ENCODE measurements at regions not wholly inside any gene's neighbourhood (a gene's known extent, or its start where the extent isn't known, plus 50 kb on each side); places are given as distances from the start of the nearest gene placed in this dataset.

DNA sequence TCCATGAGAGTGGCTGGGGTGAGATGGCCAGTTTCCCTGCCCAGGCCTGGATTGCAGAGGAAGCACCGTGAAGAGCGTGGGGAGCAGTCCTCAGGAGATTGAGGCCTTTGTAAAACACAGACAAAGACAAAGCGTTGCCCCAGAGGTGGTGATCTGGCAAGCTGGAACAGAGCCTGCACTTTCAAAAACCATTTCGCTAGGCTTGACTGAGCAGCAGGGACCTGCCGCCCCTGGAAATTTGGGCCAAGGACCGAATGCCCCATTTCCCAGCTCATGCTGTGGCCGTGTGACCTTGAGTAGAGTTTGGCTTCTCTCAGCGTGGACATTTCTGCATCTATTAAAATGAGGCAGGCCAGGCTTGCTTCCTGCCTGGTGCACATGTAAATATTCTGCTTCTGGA lies 381.4 kb downstream of the BCOR start:
- TF ChIP-seq POLR2A (IDR thresholded peaks at IDR 0.05; ENCODE audit: low read depth, low read length), result no peak
- no peak for TF ChIP-seq RAD21 (IDR thresholded peaks at IDR 0.05; ENCODE audit: low read length)
- TF ChIP-seq CTCF (conservative IDR thresholded peaks at IDR 0.05; ENCODE audit: low read depth, low read length), result no peak
- no peak for TF ChIP-seq MXI1 (IDR thresholded peaks at IDR 0.05; ENCODE audit: borderline replicate concordance, low read depth, low read length)
- TF ChIP-seq CEBPB (IDR thresholded peaks at IDR 0.05; ENCODE audit: low read depth, low read length), result no peak
- no peak for TF ChIP-seq USF2 (IDR thresholded peaks at IDR 0.05; ENCODE audit: low read depth, low read length)
- TF ChIP-seq RFX5 (IDR thresholded peaks at IDR 0.05; ENCODE audit: low read depth, low read length), result no peak
- no peak for TF ChIP-seq FOS (IDR thresholded peaks at IDR 0.05; ENCODE audit: low read depth, low read length)
- TF ChIP-seq MAFK (IDR thresholded peaks at IDR 0.05; ENCODE audit: low read depth, low read length), result no peak
- TF ChIP-seq BHLHE40 (IDR thresholded peaks at IDR 0.05; ENCODE audit: low read depth, low read length), result no peak
- TF ChIP-seq RCOR1 (IDR thresholded peaks at IDR 0.05; ENCODE audit: insufficient replicate concordance, low read length), result no peak
- no peak for TF ChIP-seq SMC3 (IDR thresholded peaks at IDR 0.05; ENCODE audit: low read depth, low read length)
- TF ChIP-seq NFE2L2 (IDR thresholded peaks at IDR 0.05; ENCODE audit: low read depth, low read length), result no peak
- TF ChIP-seq MAZ (IDR thresholded peaks at IDR 0.05; ENCODE audit: borderline replicate concordance, low read depth, low read length), result no peak

Measured in IMR-90 (cell line).